HEK293T (cell line): ENCODE measurements at regions not wholly inside any gene's neighbourhood (a gene's known extent, or its start where the extent isn't known, plus 50 kb on each side); places are given as distances from the start of the nearest gene placed in this dataset.

ENCODE experiments used
- CTCF ChIA-PET: fragments of 350-600 bp; formaldehyde crosslinking; extraction: SDS; loops from one replicate; lab custom pipeline; 2021; ENCODE audit warnings: antibody characterized with exemption, inconsistent platforms; lab: Yijun Ruan, JAX
- POLR2A ChIA-PET: fragments of 350-600 bp; formaldehyde crosslinking; extraction: SDS; loops from one replicate; lab custom pipeline; 2020; ENCODE audit warnings: antibody characterized with exemption, inconsistent platforms; lab: Yijun Ruan, JAX
- DNase-seq: peaks from one replicate; pipeline ENCODE4 v3.0.0; 2012; ENCODE audit warnings: mixed read lengths; ENCODE audit errors: extremely low spot score
- ARNT ChIP-seq: fragments of 450-650 bp; IDR thresholded peaks from 2 replicates; pipeline ENCODE4 v1.6.1; 2017; ENCODE audit warnings: mild to moderate bottlenecking
- BHLHE40 ChIP-seq: fragments of 450-650 bp; IDR thresholded peaks from 2 replicates; pipeline ENCODE4 v1.6.1; 2016; ENCODE audit warnings: mild to moderate bottlenecking, moderate library complexity, borderline replicate concordance
- CTBP1 ChIP-seq: fragments of 450-650 bp; IDR thresholded peaks from 2 replicates; pipeline ENCODE4 v1.6.1; 2016; ENCODE audit warnings: borderline replicate concordance
- ELF4 ChIP-seq: fragments of 450-650 bp; IDR thresholded peaks from 2 replicates; pipeline ENCODE4 v1.6.1; 2017; ENCODE audit warnings: antibody characterized with exemption
- FOXA1 ChIP-seq: fragments of 450-650 bp; IDR thresholded peaks from 2 replicates; pipeline ENCODE4 v1.6.1; 2016; ENCODE audit warnings: mild to moderate bottlenecking
- FOXK2 ChIP-seq: fragments of 450-650 bp; IDR thresholded peaks from 2 replicates; pipeline ENCODE4 v1.6.1; 2016; ENCODE audit warnings: mild to moderate bottlenecking
- FOXM1 ChIP-seq: fragments of 450-650 bp; IDR thresholded peaks from 2 replicates; pipeline ENCODE4 v1.6.1; 2017; ENCODE audit warnings: mild to moderate bottlenecking, borderline replicate concordance
- HDGF ChIP-seq: fragments of 450-650 bp; IDR thresholded peaks from 2 replicates; pipeline ENCODE4 v1.6.1; 2017; ENCODE audit warnings: antibody characterized with exemption, borderline replicate concordance
- L3MBTL2 ChIP-seq: fragments of 450-650 bp; conservative IDR thresholded peaks from 2 replicates; pipeline ENCODE4 v1.6.1; 2016; ENCODE audit warnings: mild to moderate bottlenecking
- LEF1 ChIP-seq: fragments of 450-650 bp; IDR thresholded peaks from 2 replicates; pipeline ENCODE4 v1.6.1; 2017; ENCODE audit warnings: mild to moderate bottlenecking, borderline replicate concordance
- NFRKB ChIP-seq: fragments of 450-650 bp; IDR thresholded peaks from 2 replicates; pipeline ENCODE4 v1.6.1; 2016; ENCODE audit warnings: mild to moderate bottlenecking, moderate library complexity
- SP1 ChIP-seq: fragments of 450-650 bp; IDR thresholded peaks from 2 replicates; pipeline ENCODE4 v1.6.1; 2017
- SUZ12 ChIP-seq: fragments of 450-650 bp; IDR thresholded peaks from 2 replicates; pipeline ENCODE4 v1.6.1; 2016; ENCODE audit warnings: mild to moderate bottlenecking
- TARDBP ChIP-seq: fragments of 450-650 bp; IDR thresholded peaks from 2 replicates; pipeline ENCODE4 v1.6.1; 2016
- ZNF384 ChIP-seq: fragments of 450-650 bp; IDR thresholded peaks from 2 replicates; pipeline ENCODE4 v1.6.1; 2016
- TF ChIP-seq, protein P1 (sequence below): fragments of 450-650 bp; IDR thresholded peaks from 2 replicates; pipeline ENCODE4 v1.6.1; 2016

GRCh38 chr4:184950926-184951325, 67.4 kb upstream of the HELT start:
- DNase-seq: no peak
- TF ChIP-seq ELF4 (no peak), BHLHE40 (no peak), L3MBTL2 (no peak), HDGF (no peak), FOXA1 (no peak), TARDBP (no peak), CTBP1 (no peak), SUZ12 (no peak), FOXM1 (no peak), LEF1 (no peak)
- TF ChIP-seq, protein P1, sequence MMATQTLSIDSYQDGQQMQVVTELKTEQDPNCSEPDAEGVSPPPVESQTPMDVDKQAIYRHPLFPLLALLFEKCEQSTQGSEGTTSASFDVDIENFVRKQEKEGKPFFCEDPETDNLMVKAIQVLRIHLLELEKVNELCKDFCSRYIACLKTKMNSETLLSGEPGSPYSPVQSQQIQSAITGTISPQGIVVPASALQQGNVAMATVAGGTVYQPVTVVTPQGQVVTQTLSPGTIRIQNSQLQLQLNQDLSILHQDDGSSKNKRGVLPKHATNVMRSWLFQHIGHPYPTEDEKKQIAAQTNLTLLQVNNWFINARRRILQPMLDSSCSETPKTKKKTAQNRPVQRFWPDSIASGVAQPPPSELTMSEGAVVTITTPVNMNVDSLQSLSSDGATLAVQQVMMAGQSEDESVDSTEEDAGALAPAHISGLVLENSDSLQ: no peak
- ChIA-PET CTCF (no interaction called here), POLR2A (no interaction called here)

- ChIA-PET CTCF (no interaction called here), POLR2A (no interaction called here)
- no peak for DNase-seq
- TF ChIP-seq FOXM1: no peak
- no peak for TF ChIP-seq L3MBTL2
- no peak for TF ChIP-seq CTBP1
- TF ChIP-seq SUZ12: no peak
- TF ChIP-seq ARNT: no peak
- no peak for TF ChIP-seq SP1
- TF ChIP-seq NFRKB: no peak
- TF ChIP-seq, protein P1: no peak
- no peak for TF ChIP-seq FOXK2
- TF ChIP-seq HDGF: no peak
- TF ChIP-seq FOXA1: no peak
Observed at GRCh38 chr4:184951668-184952160, 66.6 kb upstream of the HELT start.

DNA sequence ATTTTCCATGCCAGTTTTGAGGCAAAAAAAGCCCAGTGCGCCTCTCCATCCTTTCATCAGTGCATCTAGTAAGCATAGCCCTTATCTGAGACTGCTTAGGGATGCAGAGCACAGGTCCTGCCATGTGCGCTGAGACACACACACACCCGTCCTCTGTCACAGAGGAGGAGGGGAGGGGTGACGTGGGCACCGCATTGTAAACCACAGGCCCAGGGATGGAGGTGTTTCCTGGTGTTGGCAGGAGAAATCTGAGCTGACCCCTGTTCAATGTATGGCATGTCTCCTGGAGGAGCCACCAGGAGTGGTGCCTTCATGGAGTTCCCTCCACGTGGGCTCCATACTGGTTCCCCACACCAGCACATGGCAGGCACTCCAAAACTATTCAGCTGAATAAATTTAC, 65.8 kb upstream of the HELT start:
- no peak for DNase-seq
- ChIA-PET CTCF (no interaction called here), POLR2A (no interaction called here)

GRCh38 chr4:184953421-184953945, 64.8 kb upstream of the HELT start:
- TF ChIP-seq BHLHE40: no peak
- no peak for TF ChIP-seq CTBP1
- TF ChIP-seq, protein P1: no peak
- ChIA-PET POLR2A (no interaction called here), CTCF (no interaction called here)
- DNase-seq: no peak

More for the DNA sequence above, 65.8 kb upstream of the HELT start:
- TF ChIP-seq ZNF384: no peak
- TF ChIP-seq L3MBTL2: no peak
- TF ChIP-seq FOXM1: no peak
- no peak for TF ChIP-seq CTBP1

- ChIA-PET POLR2A (no interaction called here), CTCF (no interaction called here)
- TF ChIP-seq SP1 (no peak), LEF1 (no peak), CTBP1 (no peak), NFRKB (no peak), HDGF (no peak), FOXM1 (no peak), BHLHE40 (no peak), ELF4 (no peak)
- TF ChIP-seq, protein P1: no peak
- no peak for DNase-seq
Observed at GRCh38 chr4:184953971-184954370, 64.3 kb upstream of the HELT start.

DNA sequence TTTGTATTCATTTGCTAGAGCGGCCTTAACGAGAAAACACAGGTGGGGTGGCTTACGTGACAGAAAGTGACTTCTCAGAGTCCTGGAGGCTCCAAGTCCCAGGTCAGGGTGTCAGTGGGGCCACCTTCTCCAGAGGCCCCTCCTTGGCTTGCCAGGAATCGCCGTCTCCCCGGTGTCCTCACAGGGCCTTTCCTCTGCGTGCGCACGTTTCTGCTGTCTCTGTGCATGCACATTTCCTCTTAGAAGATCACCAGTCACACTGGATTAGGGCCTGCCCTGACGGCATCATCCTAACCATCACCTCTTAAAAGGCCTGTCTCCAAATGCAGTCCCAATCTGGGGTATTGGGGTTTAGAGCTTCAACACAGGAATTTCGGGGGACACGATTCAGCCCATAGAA, 63.8 kb upstream of the HELT start:
- POLR2A ChIA-PET: no interaction called here
- CTCF ChIA-PET: no interaction called here
- TF ChIP-seq FOXA1 (no peak), BHLHE40 (no peak), SUZ12 (no peak), FOXK2 (no peak), FOXM1 (no peak), ZNF384 (no peak), SP1 (no peak), TARDBP (no peak), ARNT (no peak), HDGF (no peak), NFRKB (no peak), L3MBTL2 (no peak), LEF1 (no peak)
- TF ChIP-seq, protein P1: no peak
- no peak for DNase-seq
